ENCODE measurements at regions not wholly inside any gene's neighbourhood (a gene's known extent, or its start where the extent isn't known, plus 50 kb on each side); places are given as distances from the start of the nearest gene placed in this dataset.

- no peak for TF ChIP-seq CTCF (IDR thresholded peaks at IDR 0.05)
- Histone ChIP-seq H3K4me1 (ENCODE audit: control insufficient read depth in 1 of 2, insufficient read depth in 1 of 2, low read depth in 1 of 2, low read length in 1 of 2) (peaks cover 9 to 11% of the 10 kb centered on the region in 2 experiments), H3K36me3 (peaks cover 50% of the 10 kb centered on the region), H3K27me3 (no peaks in the 10 kb centered on the region), H3K9me3 (no peaks in the 10 kb centered on the region), H3K4me3 (ENCODE audit: low read depth in 1 of 2, low read length in 1 of 2) (no peak overlapping the region), H3K27ac (no peak overlapping the region)
These were observed 69.8 kb upstream of the CD302 start for GRCh38 chr2:159867567-159868361.

GRCh38 chr2:159863526-159864160 is 65.6 kb upstream of the CD302 start:
- Histone ChIP-seq H3K4me3 (ENCODE audit: low read depth in 1 of 2, low read length in 1 of 2) (no peak overlapping the region), H3K4me1 (ENCODE audit: control insufficient read depth in 1 of 2, insufficient read depth in 1 of 2, low read depth in 1 of 2, low read length in 1 of 2) (peaks cover 38 to 47% of the 10 kb centered on the region in 2 experiments), H3K36me3 (peaks cover 19% of the 10 kb centered on the region), H3K9me3 (no peaks in the 10 kb centered on the region), H3K27me3 (no peaks in the 10 kb centered on the region), H3K27ac (peak overlapping the region; percentile 56)
- no peak for TF ChIP-seq CTCF (IDR thresholded peaks at IDR 0.05)

GRCh38 chr2:159860581-159861310 is 62.7 kb upstream of the CD302 start:
- no peaks in the 10 kb centered on the region for H3K9me3 ChIP-seq
- peak overlapping the region; percentile 89 for H3K27ac ChIP-seq
- peaks cover 41 to 55% of the 10 kb centered on the region in 2 experiments for H3K4me1 ChIP-seq (ENCODE audit: control insufficient read depth in 1 of 2, insufficient read depth in 1 of 2, low read depth in 1 of 2, low read length in 1 of 2)
- TF ChIP-seq CTCF (IDR thresholded peaks at IDR 0.05) = no peak
- peak overlapping the region in 1 of 2 experiments; percentile 31 for H3K4me3 ChIP-seq (ENCODE audit: low read depth in 1 of 2, low read length in 1 of 2)
- no peaks in the 10 kb centered on the region for H3K27me3 ChIP-seq
- H3K36me3 ChIP-seq = peaks cover 2% of the 10 kb centered on the region

- H3K4me1 ChIP-seq (ENCODE audit: control insufficient read depth in 1 of 2, insufficient read depth in 1 of 2, low read depth in 1 of 2, low read length in 1 of 2) = peaks cover 53 to 67% of the 10 kb centered on the region in 2 experiments
- H3K27ac ChIP-seq = peak overlapping the region; percentile 89
- H3K9me3 ChIP-seq = no peaks in the 10 kb centered on the region
- peak overlapping the region in 1 of 2 experiments; percentile 31 for H3K4me3 ChIP-seq (ENCODE audit: low read depth in 1 of 2, low read length in 1 of 2)
- H3K27me3 ChIP-seq = no peaks in the 10 kb centered on the region
- H3K36me3 ChIP-seq = no peaks in the 10 kb centered on the region
- TF ChIP-seq CTCF (IDR thresholded peaks at IDR 0.05) = no peak
These were observed 61.6 kb upstream of the CD302 start for GRCh38 chr2:159859583-159859982.

GRCh38 chr2:159856760-159857159 is 58.8 kb upstream of the CD302 start:
- H3K9me3 ChIP-seq = no peaks in the 10 kb centered on the region
- no peak for TF ChIP-seq CTCF (IDR thresholded peaks at IDR 0.05)
- H3K27ac ChIP-seq = no peak overlapping the region
- no peaks in the 10 kb centered on the region for H3K27me3 ChIP-seq
- H3K4me3 ChIP-seq (ENCODE audit: low read depth in 1 of 2, low read length in 1 of 2) = no peak overlapping the region
- H3K4me1 ChIP-seq (ENCODE audit: control insufficient read depth in 1 of 2, insufficient read depth in 1 of 2, low read depth in 1 of 2, low read length in 1 of 2) = peaks cover 49 to 56% of the 10 kb centered on the region in 2 experiments
- peaks cover 16% of the 10 kb centered on the region for H3K36me3 ChIP-seq

All from neutrophil (primary cell).